ENCODE measurements at regions not wholly inside any gene's neighbourhood (a gene's known extent, or its start where the extent isn't known, plus 50 kb on each side); places are given as distances from the start of the nearest gene placed in this dataset.

- H3K36me3 ChIP-seq (ENCODE audit: control insufficient read depth in 2 of 2, extremely low read depth in 1 of 2, insufficient read depth in 1 of 2, low read length in 1 of 2), result no peaks in the 10 kb centered on the region
- 40% methylated on average over 25 of the region's 39 CpGs for WGBS (ENCODE audit: insufficient coverage)
- H3K27ac Mint-ChIP-seq, result peak overlapping the region; percentile 70 to 79
- no peaks in the 10 kb centered on the region for H3K27me3 Mint-ChIP-seq
- POLR2A ChIA-PET, result interaction anchor here in 1 of 2 donors (0.6 to 1.3 kb wide), 4 partner anchors 15 to 737 kb away, joined by 3 to 7 read pairs (median 3); partner anchors contain the start of gene UBL3
- no peaks in the 10 kb centered on the region for H3K36me3 Mint-ChIP-seq
- H3K4me1 Mint-ChIP-seq, result peaks cover 14 to 27% (median 17%) of the 10 kb centered on the region in 3 donors
- no peak overlapping the region for H3K27ac ChIP-seq (ENCODE audit: low read length)
- H3K4me3 ChIP-seq (ENCODE audit: control insufficient read depth in 1 of 2, extremely low read depth in 1 of 2, low read length in 1 of 2), result no peak overlapping the region
- H3K9me3 ChIP-seq, result no peaks in the 10 kb centered on the region
- peak overlapping the region; percentile 32 to 60 (median 47) for H3K4me3 Mint-ChIP-seq
- no peaks in the 10 kb centered on the region for H3K9me3 Mint-ChIP-seq
- DNase-seq, result peak; percentile 88 to 99 (median 96)
- no peaks in the 10 kb centered on the region for H3K27me3 ChIP-seq (replicated peaks in 1 of 2; ENCODE audit: control insufficient read depth in 2 of 2, extremely low read depth in 1 of 2, insufficient read depth in 2 of 2, low read length in 1 of 2)
- H3K4me1 ChIP-seq (ENCODE audit: control insufficient read depth in 1 of 2, extremely low read depth in 1 of 2, insufficient read depth in 2 of 2, low read length in 2 of 2), result peaks cover 2 to 20% of the 10 kb centered on the region in 2 experiments
- peak; percentile 99 for ATAC-seq (replicated peaks in 1 of 4)
- CTCF ChIA-PET, result interaction anchor here (0.6 to 5.9 kb wide), 44 partner anchors 10 to 912 kb away, joined by 3 to 75 read pairs (median 5); no protein-coding TSS in a partner anchor
These were observed 174.5 kb downstream of the KATNAL1 start for GRCh38 chr13:30132623-30133553.

- ChIA-PET CTCF (interaction anchor here (0.7 to 1.1 kb wide), 4 partner anchors 8 to 337 kb away, joined by 3 to 4 read pairs (median 3); partner anchors contain the start of gene HMGB1 (in 1 of the 2)), POLR2A (no interaction called here)
- no peaks in the 10 kb centered on the region for H3K36me3 Mint-ChIP-seq
- DNase-seq (no peak), ATAC-seq (replicated peaks in 1 of 4) (no peak)
- H3K27ac Mint-ChIP-seq, result no peak overlapping the region
- Histone ChIP-seq H3K27ac (ENCODE audit: low read length) (no peak overlapping the region), H3K27me3 (replicated peaks in 1 of 2; ENCODE audit: control insufficient read depth in 2 of 2, extremely low read depth in 1 of 2, insufficient read depth in 2 of 2, low read length in 1 of 2) (no peaks in the 10 kb centered on the region), H3K36me3 (ENCODE audit: control insufficient read depth in 2 of 2, extremely low read depth in 1 of 2, insufficient read depth in 1 of 2, low read length in 1 of 2) (no peaks in the 10 kb centered on the region), H3K4me3 (ENCODE audit: control insufficient read depth in 1 of 2, extremely low read depth in 1 of 2, low read length in 1 of 2) (no peak overlapping the region), H3K4me1 (ENCODE audit: control insufficient read depth in 1 of 2, extremely low read depth in 1 of 2, insufficient read depth in 2 of 2, low read length in 2 of 2) (peaks cover 2 to 23% of the 10 kb centered on the region in 2 experiments), H3K9me3 (no peaks in the 10 kb centered on the region)
- H3K27me3 Mint-ChIP-seq, result no peaks in the 10 kb centered on the region
- H3K4me1 Mint-ChIP-seq, result peaks cover 14 to 21% (median 15%) of the 10 kb centered on the region in 3 donors
- 100% methylated on average over 2 of the region's 2 CpGs for WGBS (ENCODE audit: insufficient coverage)
- H3K9me3 Mint-ChIP-seq, result no peaks in the 10 kb centered on the region
- H3K4me3 Mint-ChIP-seq, result no peak overlapping the region
These were observed 177.9 kb downstream of the KATNAL1 start for GRCh38 chr13:30129411-30129810.

- Mint-ChIP-seq H3K4me3 (no peak overlapping the region), H3K27ac (no peak overlapping the region)
These were observed 178.8 kb downstream of the KATNAL1 start for GRCh38 chr13:30128591-30128990.

GRCh38 chr13:30128095-30128494 is 179.3 kb downstream of the KATNAL1 start:
- WGBS (ENCODE audit: insufficient coverage), result no CpG with 5 or more reads among the region's 1 CpG
- ATAC-seq (replicated peaks in 1 of 4) (no peak), DNase-seq (no peak)
- no peak overlapping the region for H3K4me3 Mint-ChIP-seq
- Histone ChIP-seq H3K4me1 (ENCODE audit: control insufficient read depth in 1 of 2, extremely low read depth in 1 of 2, insufficient read depth in 2 of 2, low read length in 2 of 2) (peaks cover 2 to 15% of the 10 kb centered on the region in 2 experiments), H3K9me3 (no peaks in the 10 kb centered on the region), H3K27me3 (replicated peaks in 1 of 2; ENCODE audit: control insufficient read depth in 2 of 2, extremely low read depth in 1 of 2, insufficient read depth in 2 of 2, low read length in 1 of 2) (no peaks in the 10 kb centered on the region), H3K36me3 (ENCODE audit: control insufficient read depth in 2 of 2, extremely low read depth in 1 of 2, insufficient read depth in 1 of 2, low read length in 1 of 2) (no peaks in the 10 kb centered on the region), H3K27ac (ENCODE audit: low read length) (no peak overlapping the region), H3K4me3 (ENCODE audit: control insufficient read depth in 1 of 2, extremely low read depth in 1 of 2, low read length in 1 of 2) (no peak overlapping the region)
- peaks cover 8 to 22% (median 10%) of the 10 kb centered on the region in 3 donors for H3K4me1 Mint-ChIP-seq
- H3K9me3 Mint-ChIP-seq, result no peaks in the 10 kb centered on the region
- H3K27me3 Mint-ChIP-seq, result no peaks in the 10 kb centered on the region
- POLR2A ChIA-PET, result no interaction called here
- H3K36me3 Mint-ChIP-seq, result no peaks in the 10 kb centered on the region
- H3K27ac Mint-ChIP-seq, result no peak overlapping the region
- CTCF ChIA-PET, result interaction anchor here in 1 of 2 donors (0.9 to 1.4 kb wide), 2 partner anchors 14 to 358 kb away, joined by 3 read pairs; no protein-coding TSS in a partner anchor

More at GRCh38 chr13:30128591-30128990, 178.8 kb downstream of the KATNAL1 start:
- POLR2A ChIA-PET, result no interaction called here
- peaks cover 2 to 20% of the 10 kb centered on the region in 2 experiments for H3K4me1 ChIP-seq (ENCODE audit: control insufficient read depth in 1 of 2, extremely low read depth in 1 of 2, insufficient read depth in 2 of 2, low read length in 2 of 2)
- H3K27ac ChIP-seq (ENCODE audit: low read length), result no peak overlapping the region
- H3K4me3 ChIP-seq (ENCODE audit: control insufficient read depth in 1 of 2, extremely low read depth in 1 of 2, low read length in 1 of 2), result no peak overlapping the region
- no peaks in the 10 kb centered on the region for H3K36me3 Mint-ChIP-seq
- no peak for ATAC-seq (replicated peaks in 1 of 4)
- no peaks in the 10 kb centered on the region for H3K27me3 ChIP-seq (replicated peaks in 1 of 2; ENCODE audit: control insufficient read depth in 2 of 2, extremely low read depth in 1 of 2, insufficient read depth in 2 of 2, low read length in 1 of 2)
- CTCF ChIA-PET, result interaction anchor here in 1 of 2 donors (0.9 to 1.4 kb wide), 2 partner anchors 13 to 359 kb away, joined by 3 read pairs; no protein-coding TSS in a partner anchor
- H3K9me3 ChIP-seq, result no peaks in the 10 kb centered on the region
- peaks cover 13 to 22% (median 14%) of the 10 kb centered on the region in 3 donors for H3K4me1 Mint-ChIP-seq
- no peaks in the 10 kb centered on the region for H3K27me3 Mint-ChIP-seq
- WGBS (ENCODE audit: insufficient coverage), result no CpG with 5 or more reads among the region's 2 CpGs
- H3K9me3 Mint-ChIP-seq, result no peaks in the 10 kb centered on the region
- no peaks in the 10 kb centered on the region for H3K36me3 ChIP-seq (ENCODE audit: control insufficient read depth in 2 of 2, extremely low read depth in 1 of 2, insufficient read depth in 1 of 2, low read length in 1 of 2)
- no peak for DNase-seq

- no peak overlapping the region for H3K4me3 ChIP-seq (ENCODE audit: control insufficient read depth in 1 of 2, extremely low read depth in 1 of 2, low read length in 1 of 2)
- CTCF ChIA-PET, result interaction anchor here (0.6 to 1.5 kb wide), 3 partner anchors 11 to 357 kb away, joined by 3 read pairs; no protein-coding TSS in a partner anchor
- Mint-ChIP-seq H3K4me3 (no peak overlapping the region), H3K27ac (no peak overlapping the region), H3K27me3 (no peaks in the 10 kb centered on the region), H3K4me1 (peaks cover 6 to 23% (median 7%) of the 10 kb centered on the region in 3 donors), H3K9me3 (no peaks in the 10 kb centered on the region), H3K36me3 (no peaks in the 10 kb centered on the region)
- 100% methylated on average over 2 of the region's 4 CpGs for WGBS (ENCODE audit: insufficient coverage)
- H3K27ac ChIP-seq (ENCODE audit: low read length), result no peak overlapping the region
- no peaks in the 10 kb centered on the region for H3K9me3 ChIP-seq
- H3K4me1 ChIP-seq (ENCODE audit: control insufficient read depth in 1 of 2, extremely low read depth in 1 of 2, insufficient read depth in 2 of 2, low read length in 2 of 2), result peaks cover 0 to 10% of the 10 kb centered on the region in 2 experiments
- POLR2A ChIA-PET, result interaction anchor here in 1 of 2 donors (0.6 kb wide), 2 partner anchors 244 to 494 kb away, joined by 3 read pairs; no protein-coding TSS in a partner anchor
- no peak for DNase-seq
- no peaks in the 10 kb centered on the region for H3K36me3 ChIP-seq (ENCODE audit: control insufficient read depth in 2 of 2, extremely low read depth in 1 of 2, insufficient read depth in 1 of 2, low read length in 1 of 2)
- no peak for ATAC-seq (replicated peaks in 1 of 4)
- no peaks in the 10 kb centered on the region for H3K27me3 ChIP-seq (replicated peaks in 1 of 2; ENCODE audit: control insufficient read depth in 2 of 2, extremely low read depth in 1 of 2, insufficient read depth in 2 of 2, low read length in 1 of 2)
These were observed 180.4 kb downstream of the KATNAL1 start for GRCh38 chr13:30126903-30127428.

- ChIA-PET CTCF (interaction anchor here (1.3 to 1.5 kb wide), 2 partner anchors 10 to 354 kb away, joined by 3 read pairs; no protein-coding TSS in a partner anchor), POLR2A (no interaction called here)
- Mint-ChIP-seq H3K27me3 (no peaks in the 10 kb centered on the region), H3K9me3 (no peaks in the 10 kb centered on the region), H3K4me3 (no peak overlapping the region), H3K36me3 (no peaks in the 10 kb centered on the region), H3K27ac (no peak overlapping the region), H3K4me1 (peaks cover 19 to 38% (median 20%) of the 10 kb centered on the region in 3 donors)
- Histone ChIP-seq H3K4me3 (ENCODE audit: control insufficient read depth in 1 of 2, extremely low read depth in 1 of 2, low read length in 1 of 2) (no peak overlapping the region), H3K27me3 (replicated peaks in 1 of 2; ENCODE audit: control insufficient read depth in 2 of 2, extremely low read depth in 1 of 2, insufficient read depth in 2 of 2, low read length in 1 of 2) (no peaks in the 10 kb centered on the region), H3K4me1 (ENCODE audit: control insufficient read depth in 1 of 2, extremely low read depth in 1 of 2, insufficient read depth in 2 of 2, low read length in 2 of 2) (peaks cover 12 to 14% of the 10 kb centered on the region in 2 experiments), H3K27ac (ENCODE audit: low read length) (no peak overlapping the region), H3K9me3 (no peaks in the 10 kb centered on the region), H3K36me3 (ENCODE audit: control insufficient read depth in 2 of 2, extremely low read depth in 1 of 2, insufficient read depth in 1 of 2, low read length in 1 of 2) (no peaks in the 10 kb centered on the region)
- 0% methylated on average over 1 of the region's 5 CpGs for WGBS (ENCODE audit: insufficient coverage)
- ATAC-seq (replicated peaks in 1 of 4) (no peak), DNase-seq (no peak)
These were observed 181.8 kb downstream of the KATNAL1 start for GRCh38 chr13:30125422-30126073.

Data from T-cell (primary cell).